Hepatocyte (in vitro differentiated cells): ENCODE measurements at regions not wholly inside any gene's neighbourhood (a gene's known extent, or its start where the extent isn't known, plus 50 kb on each side); places are given as distances from the start of the nearest gene placed in this dataset.
"Not testable (repeated sequence)": the region's sequence is repeated elsewhere in the genome, so short reads cannot be mapped to it uniquely, and the experiment has no call there.

Experiments
- EZH2 ChIP-seq: fragments of 200-600 bp; sonication (generic); IDR thresholded peaks from 2 replicates; pipeline ENCODE4 v1.6.1; 2016; ENCODE audit warnings: antibody characterized with exemption, mild to moderate bottlenecking, borderline replicate concordance
- EZH2phosphoT487 ChIP-seq: fragments of 200-600 bp; sonication (generic); IDR thresholded peaks from one replicate; pipeline ENCODE4 v1.6.1; 2018; ENCODE audit warnings: antibody characterized with exemption, mild to moderate bottlenecking, low read depth, moderate library complexity; ENCODE audit not compliant: unreplicated experiment, severe bottlenecking
- TF ChIP-seq, protein P1 (sequence below): fragments of 200-600 bp; sonication (generic); IDR thresholded peaks from 2 replicates; pipeline ENCODE4 v1.5.1; 2016; ENCODE audit warnings: antibody characterized with exemption, mild to moderate bottlenecking; ENCODE audit not compliant: poor library complexity

DNA sequence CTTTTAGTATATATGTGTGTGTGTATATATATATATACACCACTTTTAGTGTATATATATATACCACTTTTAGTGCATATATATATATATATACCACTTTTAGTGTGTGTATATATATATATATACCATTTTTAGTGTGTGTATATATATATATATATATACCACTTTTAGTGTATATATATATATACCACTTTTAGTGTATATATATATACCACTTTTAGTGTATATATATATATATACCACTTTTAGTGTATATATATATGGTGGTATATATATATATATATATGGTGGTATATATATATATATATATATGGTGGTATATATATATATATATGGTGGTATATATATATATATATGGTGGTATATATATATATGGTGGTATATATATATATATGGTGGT is 79.5 kb upstream of the ANK3 start:
- TF ChIP-seq, protein P1, sequence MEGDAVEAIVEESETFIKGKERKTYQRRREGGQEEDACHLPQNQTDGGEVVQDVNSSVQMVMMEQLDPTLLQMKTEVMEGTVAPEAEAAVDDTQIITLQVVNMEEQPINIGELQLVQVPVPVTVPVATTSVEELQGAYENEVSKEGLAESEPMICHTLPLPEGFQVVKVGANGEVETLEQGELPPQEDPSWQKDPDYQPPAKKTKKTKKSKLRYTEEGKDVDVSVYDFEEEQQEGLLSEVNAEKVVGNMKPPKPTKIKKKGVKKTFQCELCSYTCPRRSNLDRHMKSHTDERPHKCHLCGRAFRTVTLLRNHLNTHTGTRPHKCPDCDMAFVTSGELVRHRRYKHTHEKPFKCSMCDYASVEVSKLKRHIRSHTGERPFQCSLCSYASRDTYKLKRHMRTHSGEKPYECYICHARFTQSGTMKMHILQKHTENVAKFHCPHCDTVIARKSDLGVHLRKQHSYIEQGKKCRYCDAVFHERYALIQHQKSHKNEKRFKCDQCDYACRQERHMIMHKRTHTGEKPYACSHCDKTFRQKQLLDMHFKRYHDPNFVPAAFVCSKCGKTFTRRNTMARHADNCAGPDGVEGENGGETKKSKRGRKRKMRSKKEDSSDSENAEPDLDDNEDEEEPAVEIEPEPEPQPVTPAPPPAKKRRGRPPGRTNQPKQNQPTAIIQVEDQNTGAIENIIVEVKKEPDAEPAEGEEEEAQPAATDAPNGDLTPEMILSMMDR: not testable (repeated sequence)
- TF ChIP-seq EZH2, EZH2phosphoT487: not testable (repeated sequence)
